ENCODE measurements at regions not wholly inside any gene's neighbourhood (a gene's known extent, or its start where the extent isn't known, plus 50 kb on each side); places are given as distances from the start of the nearest gene placed in this dataset.

DNA sequence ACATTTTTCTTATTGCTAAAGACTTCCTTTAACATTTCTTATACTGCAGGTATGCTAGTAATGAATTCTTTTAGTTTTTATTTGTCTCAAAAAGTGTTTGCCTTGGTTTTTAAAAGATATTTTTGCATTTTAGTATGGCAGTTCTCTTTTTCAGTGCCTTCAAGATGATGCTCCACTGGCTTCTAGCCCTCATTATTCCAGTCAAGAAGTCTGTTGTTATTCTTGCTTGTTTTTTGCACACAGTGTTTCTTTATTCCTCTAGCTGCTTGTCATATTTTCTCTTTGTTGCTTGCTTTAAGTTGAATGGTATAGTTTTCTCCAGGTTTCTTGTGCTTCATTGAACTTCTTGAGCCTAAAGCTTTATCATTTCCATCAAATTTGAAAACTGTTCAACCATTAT is 158.0 kb upstream of the SPHKAP start:
- no peak for DNase-seq
- Mint-ChIP-seq H3K36me3 (ENCODE audit: insufficient read depth, unreplicated experiment) (no peaks in the 10 kb centered on the region), H3K4me3 (ENCODE audit: unreplicated experiment) (no peak overlapping the region), H3K9me3 (ENCODE audit: unreplicated experiment) (peaks cover 10% of the 10 kb centered on the region), H3K27ac (ENCODE audit: unreplicated experiment) (no peak overlapping the region), H3K27me3 (ENCODE audit: insufficient read depth, unreplicated experiment) (no peaks in the 10 kb centered on the region), H3K4me1 (ENCODE audit: low read depth, unreplicated experiment) (no peaks in the 10 kb centered on the region)
- Histone ChIP-seq H3K4me1 (no peaks in the 10 kb centered on the region), H3K9me3 (no peaks in the 10 kb centered on the region), H3K27me3 (replicated peaks; ENCODE audit: control insufficient read depth, insufficient read depth, low read length) (no peaks in the 10 kb centered on the region), H3K4me3 (ENCODE audit: low read depth, low read length) (no peak overlapping the region), H3K36me3 (ENCODE audit: control insufficient read depth, insufficient read depth, low read length) (no peaks in the 10 kb centered on the region)
- TF ChIP-seq, protein P1, sequence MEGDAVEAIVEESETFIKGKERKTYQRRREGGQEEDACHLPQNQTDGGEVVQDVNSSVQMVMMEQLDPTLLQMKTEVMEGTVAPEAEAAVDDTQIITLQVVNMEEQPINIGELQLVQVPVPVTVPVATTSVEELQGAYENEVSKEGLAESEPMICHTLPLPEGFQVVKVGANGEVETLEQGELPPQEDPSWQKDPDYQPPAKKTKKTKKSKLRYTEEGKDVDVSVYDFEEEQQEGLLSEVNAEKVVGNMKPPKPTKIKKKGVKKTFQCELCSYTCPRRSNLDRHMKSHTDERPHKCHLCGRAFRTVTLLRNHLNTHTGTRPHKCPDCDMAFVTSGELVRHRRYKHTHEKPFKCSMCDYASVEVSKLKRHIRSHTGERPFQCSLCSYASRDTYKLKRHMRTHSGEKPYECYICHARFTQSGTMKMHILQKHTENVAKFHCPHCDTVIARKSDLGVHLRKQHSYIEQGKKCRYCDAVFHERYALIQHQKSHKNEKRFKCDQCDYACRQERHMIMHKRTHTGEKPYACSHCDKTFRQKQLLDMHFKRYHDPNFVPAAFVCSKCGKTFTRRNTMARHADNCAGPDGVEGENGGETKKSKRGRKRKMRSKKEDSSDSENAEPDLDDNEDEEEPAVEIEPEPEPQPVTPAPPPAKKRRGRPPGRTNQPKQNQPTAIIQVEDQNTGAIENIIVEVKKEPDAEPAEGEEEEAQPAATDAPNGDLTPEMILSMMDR (IDR thresholded peaks at IDR 0.05; ENCODE audit: insufficient read depth in 1 of 2, low read depth in 1 of 2, low read length in 1 of 2, severe bottlenecking in 1 of 2, unreplicated experiment in 1 of 2) = no peak
- intact Hi-C loops (cut with micrococcal nuclease; ENCODE audit: unreplicated experiment) = no loop called here
- CTCF ChIA-PET = no interaction called here
- no TSS peak for BruUV-seq (replicated peaks)
- POLR2A ChIA-PET = no interaction called here

- Mint-ChIP-seq H3K27ac (ENCODE audit: unreplicated experiment) (no peak overlapping the region), H3K36me3 (ENCODE audit: insufficient read depth, unreplicated experiment) (no peaks in the 10 kb centered on the region), H3K27me3 (ENCODE audit: insufficient read depth, unreplicated experiment) (no peaks in the 10 kb centered on the region), H3K9me3 (ENCODE audit: unreplicated experiment) (no peaks in the 10 kb centered on the region), H3K4me1 (ENCODE audit: low read depth, unreplicated experiment) (no peaks in the 10 kb centered on the region), H3K4me3 (ENCODE audit: unreplicated experiment) (no peak overlapping the region)
- POLR2A ChIA-PET = no interaction called here
- Histone ChIP-seq H3K27me3 (replicated peaks; ENCODE audit: control insufficient read depth, insufficient read depth, low read length) (no peaks in the 10 kb centered on the region), H3K9me3 (no peaks in the 10 kb centered on the region), H3K4me3 (ENCODE audit: low read depth, low read length) (no peak overlapping the region), H3K36me3 (ENCODE audit: control insufficient read depth, insufficient read depth, low read length) (no peaks in the 10 kb centered on the region), H3K4me1 (no peaks in the 10 kb centered on the region)
- CTCF ChIA-PET = no interaction called here
- TF ChIP-seq, protein P1 (IDR thresholded peaks at IDR 0.05; ENCODE audit: insufficient read depth in 1 of 2, low read depth in 1 of 2, low read length in 1 of 2, severe bottlenecking in 1 of 2, unreplicated experiment in 1 of 2) = no peak
- intact Hi-C loops (cut with micrococcal nuclease; ENCODE audit: unreplicated experiment) = no loop called here
- DNase-seq = no peak
- BruUV-seq (replicated peaks) = no TSS peak
These were observed 152.7 kb upstream of the SPHKAP start for GRCh38 chr2:228334180-228334579.

DNA sequence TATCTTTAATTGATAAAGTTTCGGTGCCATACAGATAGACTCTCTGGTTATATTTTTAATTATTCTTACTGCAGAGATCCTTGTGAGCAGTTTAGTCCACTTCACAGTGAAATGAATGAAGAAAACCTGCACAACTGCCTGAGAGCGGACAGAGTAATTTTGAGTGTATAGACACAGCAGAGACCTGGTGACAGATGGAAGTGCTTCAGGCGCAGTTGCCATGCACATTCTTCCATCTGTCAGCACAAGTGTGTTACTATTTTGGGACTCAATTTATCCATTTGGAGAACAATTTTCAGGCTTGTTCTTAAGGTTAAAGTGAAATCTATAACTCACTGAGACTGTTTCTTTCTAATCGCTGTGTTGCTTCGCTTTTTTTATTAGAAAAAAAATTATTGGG is 147.8 kb upstream of the SPHKAP start:
- Mint-ChIP-seq H3K27me3 (ENCODE audit: insufficient read depth, unreplicated experiment) (no peaks in the 10 kb centered on the region), H3K9me3 (ENCODE audit: unreplicated experiment) (no peaks in the 10 kb centered on the region), H3K4me1 (ENCODE audit: low read depth, unreplicated experiment) (no peaks in the 10 kb centered on the region), H3K36me3 (ENCODE audit: insufficient read depth, unreplicated experiment) (no peaks in the 10 kb centered on the region), H3K4me3 (ENCODE audit: unreplicated experiment) (no peak overlapping the region), H3K27ac (ENCODE audit: unreplicated experiment) (no peak overlapping the region)
- BruUV-seq (replicated peaks) = no TSS peak
- Histone ChIP-seq H3K9me3 (no peaks in the 10 kb centered on the region), H3K27me3 (replicated peaks; ENCODE audit: control insufficient read depth, insufficient read depth, low read length) (no peaks in the 10 kb centered on the region), H3K4me3 (ENCODE audit: low read depth, low read length) (no peak overlapping the region), H3K4me1 (no peaks in the 10 kb centered on the region), H3K36me3 (ENCODE audit: control insufficient read depth, insufficient read depth, low read length) (no peaks in the 10 kb centered on the region)
- DNase-seq = no peak
- TF ChIP-seq, protein P1 (IDR thresholded peaks at IDR 0.05; ENCODE audit: insufficient read depth in 1 of 2, low read depth in 1 of 2, low read length in 1 of 2, severe bottlenecking in 1 of 2, unreplicated experiment in 1 of 2) = no peak
- intact Hi-C loops (cut with micrococcal nuclease; ENCODE audit: unreplicated experiment) = no loop called here
- CTCF ChIA-PET = no interaction called here
- POLR2A ChIA-PET = no interaction called here

All from Caco-2 (cell line).